ENCODE measurements at regions not wholly inside any gene's neighbourhood (a gene's known extent, or its start where the extent isn't known, plus 50 kb on each side); places are given as distances from the start of the nearest gene placed in this dataset.

DNA sequence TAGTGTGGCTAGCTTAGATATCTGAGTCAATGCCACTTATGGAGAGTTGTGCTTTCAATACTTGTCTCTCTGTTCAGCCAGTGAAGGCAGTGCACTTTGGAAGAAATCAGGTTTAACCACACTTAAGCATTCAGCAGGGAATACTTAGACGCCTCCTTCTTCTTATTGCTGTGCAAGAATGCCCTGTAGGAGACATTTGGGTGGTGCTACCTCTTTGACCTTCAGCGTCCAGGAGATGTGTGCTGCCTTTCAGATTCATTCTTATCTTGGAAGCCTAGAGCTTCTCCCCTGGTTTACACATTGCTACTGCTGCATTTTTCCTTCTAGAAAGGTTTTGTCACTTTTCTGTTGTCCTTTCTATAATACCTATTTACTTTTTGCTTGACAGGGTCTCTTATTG is 350.5 kb downstream of the ARL6IP6 start:
- H3K79me2 ChIP-seq (ENCODE audit: low read length), result peaks cover 63% of the 10 kb centered on the region
- H3K9me2 ChIP-seq (replicated peaks; ENCODE audit: insufficient read depth, low read length), result no peaks in the 10 kb centered on the region
- no peaks in the 10 kb centered on the region for H4K20me1 ChIP-seq (ENCODE audit: insufficient read depth, low read length)
- H3K4me3 ChIP-seq (ENCODE audit: low read length), result peak overlapping the region; percentile 65
- peak overlapping the region; percentile 87 for H3K27ac ChIP-seq (ENCODE audit: low read length)
- no peaks in the 10 kb centered on the region for H3K9me3 ChIP-seq (replicated peaks; ENCODE audit: insufficient read depth, low read length)
- peak; percentile 58 for DNase-seq
- peak overlapping the region; percentile 76 for H3K4me2 ChIP-seq (ENCODE audit: low read depth, low read length)
- H3K27me3 ChIP-seq (replicated peaks; ENCODE audit: insufficient read depth, low read length), result no peaks in the 10 kb centered on the region
- H3F3A ChIP-seq (ENCODE audit: insufficient read depth, low read length), result peaks cover 51% of the 10 kb centered on the region
- peak overlapping the region; percentile 29; the same call in 1 of the 2 replicates for H2AFZ ChIP-seq (ENCODE audit: low read length)
- peaks cover 10% of the 10 kb centered on the region; the same call in 1 of the 2 replicates for H3K36me3 ChIP-seq (replicated peaks; ENCODE audit: insufficient read depth, low read length)
- peak overlapping the region; percentile 78 for H3K9ac ChIP-seq (ENCODE audit: low read length)
- TF ChIP-seq EZH2 (optimal IDR thresholded peaks at IDR 0.05; ENCODE audit: low read depth, low read length) (no peak), EZH2phosphoT487 (IDR thresholded peaks at IDR 0.05; ENCODE audit: low read length) (no peak)
- TF ChIP-seq, protein P1, sequence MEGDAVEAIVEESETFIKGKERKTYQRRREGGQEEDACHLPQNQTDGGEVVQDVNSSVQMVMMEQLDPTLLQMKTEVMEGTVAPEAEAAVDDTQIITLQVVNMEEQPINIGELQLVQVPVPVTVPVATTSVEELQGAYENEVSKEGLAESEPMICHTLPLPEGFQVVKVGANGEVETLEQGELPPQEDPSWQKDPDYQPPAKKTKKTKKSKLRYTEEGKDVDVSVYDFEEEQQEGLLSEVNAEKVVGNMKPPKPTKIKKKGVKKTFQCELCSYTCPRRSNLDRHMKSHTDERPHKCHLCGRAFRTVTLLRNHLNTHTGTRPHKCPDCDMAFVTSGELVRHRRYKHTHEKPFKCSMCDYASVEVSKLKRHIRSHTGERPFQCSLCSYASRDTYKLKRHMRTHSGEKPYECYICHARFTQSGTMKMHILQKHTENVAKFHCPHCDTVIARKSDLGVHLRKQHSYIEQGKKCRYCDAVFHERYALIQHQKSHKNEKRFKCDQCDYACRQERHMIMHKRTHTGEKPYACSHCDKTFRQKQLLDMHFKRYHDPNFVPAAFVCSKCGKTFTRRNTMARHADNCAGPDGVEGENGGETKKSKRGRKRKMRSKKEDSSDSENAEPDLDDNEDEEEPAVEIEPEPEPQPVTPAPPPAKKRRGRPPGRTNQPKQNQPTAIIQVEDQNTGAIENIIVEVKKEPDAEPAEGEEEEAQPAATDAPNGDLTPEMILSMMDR (IDR thresholded peaks at IDR 0.05; ENCODE audit: low read length), result no peak
- peaks cover 61% of the 10 kb centered on the region for H3K4me1 ChIP-seq (ENCODE audit: low read length)

DNA sequence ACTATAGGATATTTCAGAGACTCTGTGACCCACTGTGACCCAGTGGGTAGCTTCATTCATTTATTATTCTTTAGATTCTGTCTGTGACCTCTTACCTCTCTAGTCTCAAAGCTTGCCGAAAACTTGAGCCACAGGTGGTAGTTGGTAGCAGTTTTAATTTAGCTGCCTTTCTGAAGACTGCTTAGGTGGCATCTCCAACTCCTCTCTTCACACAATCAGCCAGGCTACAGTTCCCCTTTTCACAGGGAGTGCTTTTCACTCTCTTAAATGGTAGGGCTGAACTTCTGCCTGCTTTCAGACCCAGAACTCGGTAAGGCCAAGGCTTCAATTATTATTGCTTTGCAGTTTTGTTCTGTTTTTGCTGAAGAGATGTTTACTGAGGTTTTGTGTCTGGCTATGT is 349.6 kb downstream of the ARL6IP6 start:
- no peak for TF ChIP-seq EZH2 (optimal IDR thresholded peaks at IDR 0.05; ENCODE audit: low read depth, low read length)
- TF ChIP-seq EZH2phosphoT487 (IDR thresholded peaks at IDR 0.05; ENCODE audit: low read length), result no peak
- TF ChIP-seq, protein P1 (IDR thresholded peaks at IDR 0.05; ENCODE audit: low read length), result no peak
- Histone ChIP-seq H3K4me2 (ENCODE audit: low read depth, low read length) (peak overlapping the region; percentile 76), H3K4me1 (ENCODE audit: low read length) (peaks cover 56% of the 10 kb centered on the region), H3K36me3 (replicated peaks; ENCODE audit: insufficient read depth, low read length) (peaks cover 10% of the 10 kb centered on the region; the same call in 1 of the 2 replicates), H3F3A (ENCODE audit: insufficient read depth, low read length) (peaks cover 51% of the 10 kb centered on the region), H3K9me3 (replicated peaks; ENCODE audit: insufficient read depth, low read length) (no peaks in the 10 kb centered on the region), H3K9ac (ENCODE audit: low read length) (peak overlapping the region; percentile 78), H2AFZ (ENCODE audit: low read length) (0 out of 2 replicates have a peak overlapping the region, but pooled peaks have one; percentile 24), H3K27ac (ENCODE audit: low read length) (peak overlapping the region; percentile 87), H3K9me2 (replicated peaks; ENCODE audit: insufficient read depth, low read length) (no peaks in the 10 kb centered on the region), H3K4me3 (ENCODE audit: low read length) (peak overlapping the region; percentile 65), H3K79me2 (ENCODE audit: low read length) (peaks cover 55% of the 10 kb centered on the region), H3K27me3 (replicated peaks; ENCODE audit: insufficient read depth, low read length) (no peaks in the 10 kb centered on the region), H4K20me1 (ENCODE audit: insufficient read depth, low read length) (no peaks in the 10 kb centered on the region)
- peak; percentile 87 for DNase-seq

DNA sequence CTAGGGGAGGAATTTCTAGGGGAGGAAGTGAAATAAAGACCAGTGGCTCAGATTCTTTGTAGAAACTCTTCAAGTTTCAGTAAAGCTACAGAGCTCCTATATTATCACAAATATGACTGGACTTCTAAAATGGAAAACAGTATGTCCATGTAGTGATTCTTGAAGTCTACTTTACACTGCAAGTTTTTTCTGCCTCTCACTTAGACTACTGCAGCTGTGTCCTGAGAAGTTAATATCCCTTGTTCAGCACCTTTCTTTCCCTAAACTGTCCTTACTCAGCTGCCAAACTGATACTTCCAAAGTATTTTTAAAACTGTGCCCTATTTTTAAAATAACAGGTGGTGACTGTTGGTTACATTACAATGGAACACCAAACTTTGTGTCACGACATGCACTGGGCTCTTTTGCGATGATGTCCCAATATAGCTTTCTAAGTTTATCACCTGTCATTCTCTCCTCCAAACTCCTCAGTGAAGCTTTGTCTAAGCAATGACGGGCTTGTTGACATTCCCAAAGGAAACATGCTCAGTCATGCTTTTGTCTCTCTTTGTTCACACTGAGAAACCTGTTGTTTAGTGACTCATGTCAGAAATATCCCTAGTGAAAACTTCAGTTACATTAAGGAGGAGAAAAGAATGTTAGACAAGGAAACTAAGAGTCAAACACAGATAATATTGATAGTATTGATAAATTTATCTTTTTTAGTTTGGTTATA is 341.1 kb downstream of the ARL6IP6 start:
- no peak for TF ChIP-seq EZH2 (optimal IDR thresholded peaks at IDR 0.05; ENCODE audit: low read depth, low read length)
- TF ChIP-seq, protein P1 (IDR thresholded peaks at IDR 0.05; ENCODE audit: low read length), result no peak
- no peak for TF ChIP-seq EZH2phosphoT487 (IDR thresholded peaks at IDR 0.05; ENCODE audit: low read length)
- Histone ChIP-seq H3K36me3 (replicated peaks; ENCODE audit: insufficient read depth, low read length) (no peaks in the 10 kb centered on the region), H4K20me1 (ENCODE audit: insufficient read depth, low read length) (no peaks in the 10 kb centered on the region), H3K9me2 (replicated peaks; ENCODE audit: insufficient read depth, low read length) (no peaks in the 10 kb centered on the region), H3K9me3 (replicated peaks; ENCODE audit: insufficient read depth, low read length) (no peaks in the 10 kb centered on the region; the same call in 1 of the 2 replicates), H3K79me2 (ENCODE audit: low read length) (no peaks in the 10 kb centered on the region), H3K27me3 (replicated peaks; ENCODE audit: insufficient read depth, low read length) (no peaks in the 10 kb centered on the region), H3K9ac (ENCODE audit: low read length) (peak overlapping the region; percentile 38; the same call in 1 of the 2 replicates), H2AFZ (ENCODE audit: low read length) (no peak overlapping the region), H3K27ac (ENCODE audit: low read length) (peak overlapping the region; percentile 72), H3K4me1 (ENCODE audit: low read length) (peaks cover 43% of the 10 kb centered on the region), H3F3A (ENCODE audit: insufficient read depth, low read length) (peaks cover 28% of the 10 kb centered on the region), H3K4me3 (ENCODE audit: low read length) (peak overlapping the region; percentile 19), H3K4me2 (ENCODE audit: low read depth, low read length) (peak overlapping the region; percentile 49)
- DNase-seq, result peak; percentile 84

Data from MM.1S (cell line).